K562 (cell line): ENCODE measurements at regions not wholly inside any gene's neighbourhood (a gene's known extent, or its start where the extent isn't known, plus 50 kb on each side); places are given as distances from the start of the nearest gene placed in this dataset.

ENCODE experiments used
- ATAC-seq: fragments of 200-7000 bp; cut with Tn5 transposase; 3 replicates; pipeline ENCODE4 v1.9.1; 2020; ENCODE audit warnings: moderate library complexity
- BruUV-seq: library from RNA; stranded (reverse); fragments of 400-500 nt; replicated peaks from 2 replicates; lab custom pipeline; 2021; lab: Mats Ljungman, UMichigan
- CTCF ChIA-PET: fragments of 300-600 bp; formaldehyde crosslinking; extraction: SDS; loops from one replicate; lab custom pipeline; 2021; ENCODE audit warnings: low intra/inter-chr PET ratio; lab: Yijun Ruan, JAX
- POLR2A ChIA-PET: fragments of 300-600, 350-650 bp; sonication (Branson Sonifier 250); formaldehyde crosslinking; extraction: SDS; loops from one replicate; lab custom pipeline; 2021; ENCODE audit warnings: antibody characterized with exemption, inconsistent platforms; lab: Yijun Ruan, JAX
- DNase-seq, 4 experiments: peaks; one replicate each; pipeline versions ENCODE4 v3.0.0 to v3.0.0-alpha.2; 2011 to 2018; ENCODE audit warnings: low spot score in 3 of 4, mixed read lengths in 3 of 4; ENCODE audit errors: extremely low read depth in 1 of 4
- FAIRE-seq: peaks from 2 replicates; lab custom pipeline; 2011; peaks lifted over from hg19 to GRCh38; lab: Jason Lieb, UNC
- H2AFZ ChIP-seq: 2 replicates; pipeline ENCODE4 v1.6.0; 2011; ENCODE audit warnings: low read depth, low read length, control low read depth, inconsistent platforms
- H3K27ac ChIP-seq: fragments of 200-600 bp; 3 replicates; pipeline ENCODE4 v1.8.0; 2011; ENCODE audit warnings: low read depth, mild to moderate bottlenecking, control low read depth, inconsistent platforms, low read length, moderate library complexity, mixed read lengths; ENCODE audit errors: extremely low read depth
- H3K27me3 ChIP-seq, 2 experiments: fragments of 300-600 bp in 1 of 2; 2 replicates in 1 of 2; 3 replicates in 1 of 2; pipeline versions ENCODE4 v1.6.0 to v1.8.0; 2011; ENCODE audit warnings: inconsistent platforms in 2 of 2, low read length in 2 of 2, mild to moderate bottlenecking in 1 of 2, mixed read lengths in 1 of 2, moderate library complexity in 1 of 2; ENCODE audit not compliant: control insufficient read depth in 2 of 2, insufficient read depth in 2 of 2
- H3K36me3 ChIP-seq: fragments of 300-600 bp; 3 replicates; pipeline ENCODE4 v1.8.0; 2011; ENCODE audit warnings: mild to moderate bottlenecking, low read length, inconsistent platforms; ENCODE audit not compliant: control insufficient read depth, insufficient read depth
- H3K4me1 ChIP-seq, 2 experiments: fragments of 200-600 bp in 1 of 2; replicated peaks in 1 of 2; 2 replicates in 1 of 2; 3 replicates in 1 of 2; pipeline versions ENCODE4 v1.5.1 to v1.8.0; 2011; ENCODE audit warnings: inconsistent platforms in 2 of 2, low read length in 2 of 2, mild to moderate bottlenecking in 1 of 2, mixed read lengths in 1 of 2, moderate library complexity in 1 of 2; ENCODE audit not compliant: control insufficient read depth in 2 of 2, insufficient read depth in 2 of 2
- H3K4me2 ChIP-seq: 2 replicates; pipeline ENCODE4 v1.6.1; 2011; ENCODE audit warnings: low read length, control low read depth, inconsistent platforms, mixed read lengths; ENCODE audit not compliant: insufficient read depth
- H3K4me3 ChIP-seq: fragments of 200-600 bp; sonication (generic), shearing (Covaris generic); 2 replicates; pipeline ENCODE4 v1.5.1; 2016; ENCODE audit warnings: control low read depth, inconsistent platforms
- H3K79me2 ChIP-seq: fragments of 200-600 bp; 3 replicates; pipeline ENCODE4 v1.8.0; 2011; ENCODE audit warnings: low read length, inconsistent platforms; ENCODE audit not compliant: control insufficient read depth, insufficient read depth
- H3K9ac ChIP-seq, 2 experiments: 2 replicates each; pipeline versions ENCODE4 v1.6.0 to v1.6.1; 2011; ENCODE audit warnings: low read depth in 2 of 2, low read length in 2 of 2, control low read depth in 1 of 2, inconsistent platforms in 1 of 2, mild to moderate bottlenecking in 1 of 2, mixed read lengths in 1 of 2; ENCODE audit not compliant: insufficient read depth in 1 of 2
- H3K9me1 ChIP-seq: one replicate; pipeline ENCODE4 v1.6.0; 2011; ENCODE audit warnings: inconsistent platforms, mild to moderate bottlenecking, low read length, moderate library complexity; ENCODE audit not compliant: control insufficient read depth, insufficient read depth
- H3K9me3 ChIP-seq: replicated peaks from 2 replicates; pipeline ENCODE4 v1.5.1; 2011; ENCODE audit warnings: low read depth, low read length, inconsistent platforms; ENCODE audit not compliant: control insufficient read depth, insufficient read depth
- H4K20me1 ChIP-seq: replicated peaks from 2 replicates; pipeline ENCODE4 v1.6.1; 2011; ENCODE audit warnings: low read length, inconsistent platforms, mixed read lengths; ENCODE audit not compliant: control insufficient read depth, insufficient read depth
- NCOA6 ChIP-seq: fragments of 450-650 bp; IDR thresholded peaks from 2 replicates; pipeline ENCODE4 v1.6.1; 2017; ENCODE audit warnings: mild to moderate bottlenecking
- YY1 ChIP-seq, 3 experiments: IDR thresholded peaks; 2 replicates each; pipeline ENCODE4 v1.6.1; 2011; ENCODE audit warnings: low read length in 2 of 3, mild to moderate bottlenecking in 2 of 3, moderate library complexity in 2 of 3, borderline replicate concordance in 1 of 3, control low read depth in 1 of 3, low read depth in 1 of 3; ENCODE audit not compliant: insufficient read depth in 3 of 3, insufficient replicate concordance in 2 of 3, control insufficient read depth in 1 of 3, insufficient read length in 1 of 3; ENCODE audit errors: extremely low read depth in 1 of 3
- ZNF311 ChIP-seq: fragments of 250-450 bp; sonication (Bioruptor Pico); IDR thresholded peaks from 2 replicates; pipeline ENCODE4 v1.4.0; 2020; ENCODE audit warnings: mild to moderate bottlenecking, moderate library complexity
- WGBS: fragments of 100-300 bp; shearing (Covaris generic); methylation state at CpG from one replicate; pipeline ENCODE4 v1.1.6; 2016; ENCODE audit warnings: low coverage, mixed read lengths; ENCODE audit not compliant: insufficient coverage; ENCODE audit errors: missing lambda C conversion rate; 5-methylcytosine and 5-hydroxymethylcytosine counted together
- in situ Hi-C: fragments of 300-500 bp; cut with MboI; formaldehyde crosslinking; loops from 4 replicates; pipeline ENCODE4 v1.15.0; 2018; ENCODE audit warnings: inconsistent platforms, mixed read lengths
- intact Hi-C: fragments of 100-400 bp; cut with micrococcal nuclease; formaldehyde crosslinking; loops from 2 replicates; pipeline ENCODE4 v1.14.2; 2022

GRCh38 chr16:87008664-87009063, 308.5 kb downstream of the C16orf95 start:
- no peak for DNase-seq
- no TSS peak for BruUV-seq
- Histone ChIP-seq H3K9me3 (no peaks in the 10 kb centered on the region), H3K4me2 (no peak overlapping the region), H3K9me1 (no peaks in the 10 kb centered on the region), H3K9ac (no peak overlapping the region), H4K20me1 (no peaks in the 10 kb centered on the region; the same call in 1 of the 2 replicates), H3K27me3 (peaks cover 6 to 25% of the 10 kb centered on the region in 2 experiments; a peak in 3 of 5 replicates), H3K27ac (no peak overlapping the region), H3K79me2 (no peaks in the 10 kb centered on the region), H3K4me3 (no peak overlapping the region), H2AFZ (no peak overlapping the region), H3K4me1 (peaks cover 0 to 5% of the 10 kb centered on the region in 2 experiments; a peak in 1 of 5 replicates), H3K36me3 (no peaks in the 10 kb centered on the region)
- ATAC-seq: no peak
- WGBS: 2% methylated on average over 5 of the region's 5 CpGs
- in situ Hi-C loops (no loop called here), intact Hi-C loops (no loop called here)
- peak in 1 of 3 experiments; percentile 59 for TF ChIP-seq YY1 (IDR thresholded peaks at IDR 0.05; ENCODE audit: borderline replicate concordance in 1 of 3, control insufficient read depth in 1 of 3, extremely low read depth in 1 of 3, insufficient read depth in 3 of 3, insufficient read length in 1 of 3, insufficient replicate concordance in 2 of 3, low read depth in 1 of 3, low read length in 2 of 3)
- TF ChIP-seq NCOA6: no peak
- TF ChIP-seq ZNF311 (CRISPR knock-in tag): no peak
- ChIA-PET POLR2A (no interaction called here), CTCF (no interaction called here)
- no peak for FAIRE-seq
